Ovary (tissue), 3 donors: ENCODE measurements at regions not wholly inside any gene's neighbourhood (a gene's known extent, or its start where the extent isn't known, plus 50 kb on each side); places are given as distances from the start of the nearest gene placed in this dataset.

ENCODE experiments used
- POLR2A ChIP-seq: fragments of 450-650 bp; IDR thresholded peaks from one replicate; pipeline ENCODE4 v1.6.1; 2017; ENCODE audit warnings: antibody characterized with exemption, mild to moderate bottlenecking, moderate library complexity
- TF ChIP-seq, protein P1 (sequence below), 3 donors: fragments of 450-650 bp in 2 of 3; fragments of 200-600 bp in 1 of 3; IDR thresholded peaks; one replicate each; pipeline versions ENCODE4 v1.5.1 to v1.8.0; 2016 to 2022; ENCODE audit warnings: antibody characterized with exemption in 3 of 3, mild to moderate bottlenecking in 1 of 3
- donor health status: DM: no; HTN: no; CAD: no.

DNA sequence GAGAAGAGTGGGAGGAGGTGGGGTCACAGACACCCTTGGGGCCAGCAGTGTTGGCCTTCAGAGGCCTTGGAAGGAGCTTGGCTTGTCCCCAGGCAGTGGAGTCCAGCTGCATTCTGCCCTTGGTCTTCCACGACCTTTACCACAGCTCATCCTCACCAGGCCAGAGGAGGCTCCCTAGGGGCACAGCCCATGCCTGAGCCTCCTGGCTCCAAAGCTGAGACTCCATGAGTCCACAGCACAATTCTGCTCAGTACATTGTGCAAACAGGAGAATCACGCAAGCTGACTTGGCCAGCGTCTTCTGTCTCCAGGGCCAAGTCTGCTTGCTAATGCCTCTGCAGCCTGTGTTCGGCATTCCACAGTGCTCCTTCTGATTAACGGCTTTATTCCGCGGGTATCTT, 337.2 kb downstream of the SMOC2 start:
- TF ChIP-seq, protein P1, sequence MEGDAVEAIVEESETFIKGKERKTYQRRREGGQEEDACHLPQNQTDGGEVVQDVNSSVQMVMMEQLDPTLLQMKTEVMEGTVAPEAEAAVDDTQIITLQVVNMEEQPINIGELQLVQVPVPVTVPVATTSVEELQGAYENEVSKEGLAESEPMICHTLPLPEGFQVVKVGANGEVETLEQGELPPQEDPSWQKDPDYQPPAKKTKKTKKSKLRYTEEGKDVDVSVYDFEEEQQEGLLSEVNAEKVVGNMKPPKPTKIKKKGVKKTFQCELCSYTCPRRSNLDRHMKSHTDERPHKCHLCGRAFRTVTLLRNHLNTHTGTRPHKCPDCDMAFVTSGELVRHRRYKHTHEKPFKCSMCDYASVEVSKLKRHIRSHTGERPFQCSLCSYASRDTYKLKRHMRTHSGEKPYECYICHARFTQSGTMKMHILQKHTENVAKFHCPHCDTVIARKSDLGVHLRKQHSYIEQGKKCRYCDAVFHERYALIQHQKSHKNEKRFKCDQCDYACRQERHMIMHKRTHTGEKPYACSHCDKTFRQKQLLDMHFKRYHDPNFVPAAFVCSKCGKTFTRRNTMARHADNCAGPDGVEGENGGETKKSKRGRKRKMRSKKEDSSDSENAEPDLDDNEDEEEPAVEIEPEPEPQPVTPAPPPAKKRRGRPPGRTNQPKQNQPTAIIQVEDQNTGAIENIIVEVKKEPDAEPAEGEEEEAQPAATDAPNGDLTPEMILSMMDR (IDR thresholded peaks at IDR 0.05): no peak
- no peak for TF ChIP-seq POLR2A
